ENCODE measurements at regions not wholly inside any gene's neighbourhood (a gene's known extent, or its start where the extent isn't known, plus 50 kb on each side); places are given as distances from the start of the nearest gene placed in this dataset.

DNA sequence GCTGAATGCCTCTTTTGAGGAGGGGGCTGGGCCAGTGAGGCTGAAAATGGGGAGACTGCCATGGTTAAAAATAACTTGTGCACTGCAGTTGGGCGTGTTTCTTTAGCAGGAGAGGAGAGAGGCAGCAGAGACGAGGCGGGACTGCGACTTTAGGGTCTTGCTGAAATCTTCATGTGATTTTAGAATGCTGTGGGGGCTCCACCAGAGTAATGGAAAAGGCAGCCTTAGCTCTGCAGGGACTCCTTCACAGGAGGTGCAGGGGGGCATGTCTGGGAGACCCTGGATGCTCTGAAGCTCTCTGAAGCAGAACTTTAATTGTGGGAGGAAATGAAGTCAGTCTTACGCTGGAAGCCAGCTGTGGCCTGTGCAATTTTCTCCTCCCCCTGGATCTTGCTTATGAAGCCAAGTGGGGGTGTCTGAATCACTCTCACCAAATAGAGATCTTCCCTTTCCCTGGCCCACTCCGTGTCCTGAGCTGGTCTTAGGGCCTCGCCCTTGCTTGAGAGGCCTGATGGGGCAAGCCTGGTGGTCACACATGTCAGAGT, 60.8 kb downstream of the NDUFS5 start:
- peaks cover 5% of the 10 kb centered on the region in 2 donors for H3K4me1 ChIP-seq (ENCODE audit: control insufficient read depth in 2 of 2, insufficient read depth in 2 of 2, low read length in 2 of 2)
- H3K36me3 ChIP-seq (replicated peaks in 1 of 2; ENCODE audit: control extremely low read depth in 1 of 2, control insufficient read depth in 1 of 2, extremely low read depth in 1 of 2, insufficient read depth in 2 of 2, low read length in 1 of 2), result no peaks in the 10 kb centered on the region
- Mint-ChIP-seq H3K9me3 (ENCODE audit: insufficient read depth) (no peaks in the 10 kb centered on the region), H3K4me3 (no peak overlapping the region), H3K27me3 (peaks cover 21% of the 10 kb centered on the region), H3K4me1 (peaks cover 12% of the 10 kb centered on the region), H3K27ac (no peak overlapping the region)
- H2AFZ ChIP-seq (ENCODE audit: insufficient read depth, low read depth, low read length, poor library complexity, severe bottlenecking), result no peak overlapping the region
- DNase-seq (no peak), ATAC-seq (ENCODE audit: low read depth) (no peak)
- H3K9ac ChIP-seq (ENCODE audit: low read length), result no peak overlapping the region
- H4K20me1 ChIP-seq (ENCODE audit: control insufficient read depth, insufficient read depth, low read length, poor library complexity, severe bottlenecking), result no peaks in the 10 kb centered on the region
- TF ChIP-seq EZH2 (IDR thresholded peaks at IDR 0.05; ENCODE audit: borderline replicate concordance, insufficient read depth, low read depth, low read length, poor library complexity, severe bottlenecking), result no peak
- TF ChIP-seq, protein P1, sequence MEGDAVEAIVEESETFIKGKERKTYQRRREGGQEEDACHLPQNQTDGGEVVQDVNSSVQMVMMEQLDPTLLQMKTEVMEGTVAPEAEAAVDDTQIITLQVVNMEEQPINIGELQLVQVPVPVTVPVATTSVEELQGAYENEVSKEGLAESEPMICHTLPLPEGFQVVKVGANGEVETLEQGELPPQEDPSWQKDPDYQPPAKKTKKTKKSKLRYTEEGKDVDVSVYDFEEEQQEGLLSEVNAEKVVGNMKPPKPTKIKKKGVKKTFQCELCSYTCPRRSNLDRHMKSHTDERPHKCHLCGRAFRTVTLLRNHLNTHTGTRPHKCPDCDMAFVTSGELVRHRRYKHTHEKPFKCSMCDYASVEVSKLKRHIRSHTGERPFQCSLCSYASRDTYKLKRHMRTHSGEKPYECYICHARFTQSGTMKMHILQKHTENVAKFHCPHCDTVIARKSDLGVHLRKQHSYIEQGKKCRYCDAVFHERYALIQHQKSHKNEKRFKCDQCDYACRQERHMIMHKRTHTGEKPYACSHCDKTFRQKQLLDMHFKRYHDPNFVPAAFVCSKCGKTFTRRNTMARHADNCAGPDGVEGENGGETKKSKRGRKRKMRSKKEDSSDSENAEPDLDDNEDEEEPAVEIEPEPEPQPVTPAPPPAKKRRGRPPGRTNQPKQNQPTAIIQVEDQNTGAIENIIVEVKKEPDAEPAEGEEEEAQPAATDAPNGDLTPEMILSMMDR (IDR thresholded peaks at IDR 0.05), result no peak
- no peak overlapping the region for H3K27ac ChIP-seq (ENCODE audit: low read length in 2 of 2)
- H3K27me3 ChIP-seq (replicated peaks in 1 of 4; ENCODE audit: control extremely low read depth in 1 of 4, control insufficient read depth in 3 of 4, insufficient read depth in 4 of 4, low read length in 3 of 4), result peaks cover 0 to 18% (median 17%) of the 10 kb centered on the region in 4 experiments
- WGBS (ENCODE audit: insufficient coverage), result 67% methylated on average over 5 of the region's 7 CpGs
- ChIA-PET POLR2A (no interaction called here), CTCF (interaction anchor here (1.3 to 3.8 kb wide), 2 partner anchors 11 to 128 kb away, joined by 3 to 11 read pairs; no protein-coding TSS in a partner anchor)
- H3K9me3 ChIP-seq (ENCODE audit: control extremely low read depth in 1 of 3, control insufficient read depth in 2 of 3, insufficient read depth in 1 of 3, low read length in 2 of 3), result no peaks in the 10 kb centered on the region
- H3K4me3 ChIP-seq (ENCODE audit: control extremely low read depth in 1 of 5, extremely low read depth in 1 of 5, insufficient read depth in 1 of 5, low read depth in 2 of 5, low read length in 4 of 5), result no peak overlapping the region
- intact Hi-C loops (cut with micrococcal nuclease), result no loop called here
- H3K79me2 ChIP-seq (ENCODE audit: control insufficient read depth, insufficient read depth, low read length), result no peaks in the 10 kb centered on the region
- no peak overlapping the region for H3K4me2 ChIP-seq (replicated peaks; ENCODE audit: low read depth, low read length, poor library complexity, severe bottlenecking)

DNA sequence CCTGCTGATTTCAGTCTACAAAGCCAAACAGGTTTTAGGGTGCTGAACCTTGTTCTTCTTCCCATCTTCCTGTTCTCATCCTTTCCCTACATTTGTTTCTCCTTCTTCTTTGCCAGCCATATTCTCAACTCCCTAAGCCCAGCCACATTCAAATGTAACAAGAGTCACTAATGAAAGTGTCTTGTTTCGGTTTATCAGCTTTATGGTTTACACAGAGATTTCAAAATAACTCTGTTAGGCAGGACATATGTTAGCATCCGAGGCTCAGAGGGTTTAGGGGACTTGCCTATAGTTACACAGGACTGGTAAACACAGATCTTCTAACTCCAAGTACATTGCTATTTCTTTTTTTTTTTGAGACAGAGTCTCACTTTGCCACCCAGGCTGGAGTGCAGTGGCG, 61.3 kb downstream of the NDUFS5 start:
- WGBS (ENCODE audit: insufficient coverage), result 40% methylated on average over 1 of the region's 3 CpGs
- H3K27ac Mint-ChIP-seq, result no peak overlapping the region
- no peak overlapping the region for H3K27ac ChIP-seq (ENCODE audit: low read length in 2 of 2)
- no peaks in the 10 kb centered on the region for H3K79me2 ChIP-seq (ENCODE audit: control insufficient read depth, insufficient read depth, low read length)
- no peak overlapping the region for H3K4me3 ChIP-seq (ENCODE audit: control extremely low read depth in 1 of 5, extremely low read depth in 1 of 5, insufficient read depth in 1 of 5, low read depth in 2 of 5, low read length in 4 of 5)
- no peaks in the 10 kb centered on the region for H3K36me3 ChIP-seq (replicated peaks in 1 of 2; ENCODE audit: control extremely low read depth in 1 of 2, control insufficient read depth in 1 of 2, extremely low read depth in 1 of 2, insufficient read depth in 2 of 2, low read length in 1 of 2)
- H3K9me3 ChIP-seq (ENCODE audit: control extremely low read depth in 1 of 3, control insufficient read depth in 2 of 3, insufficient read depth in 1 of 3, low read length in 2 of 3), result no peaks in the 10 kb centered on the region
- no peak overlapping the region for H3K4me3 Mint-ChIP-seq
- DNase-seq (no peak), ATAC-seq (ENCODE audit: low read depth) (no peak)
- H4K20me1 ChIP-seq (ENCODE audit: control insufficient read depth, insufficient read depth, low read length, poor library complexity, severe bottlenecking), result no peaks in the 10 kb centered on the region
- H3K4me2 ChIP-seq (replicated peaks; ENCODE audit: low read depth, low read length, poor library complexity, severe bottlenecking), result no peak overlapping the region
- no peak overlapping the region for H3K9ac ChIP-seq (ENCODE audit: low read length)
- H3K4me1 ChIP-seq (ENCODE audit: control insufficient read depth in 2 of 2, insufficient read depth in 2 of 2, low read length in 2 of 2), result peaks cover 0 to 5% of the 10 kb centered on the region in 2 donors
- ChIA-PET POLR2A (no interaction called here), CTCF (interaction anchor here (1.3 to 3.8 kb wide), 2 partner anchors 11 to 128 kb away, joined by 3 to 11 read pairs; no protein-coding TSS in a partner anchor)
- H3K9me3 Mint-ChIP-seq (ENCODE audit: insufficient read depth), result no peaks in the 10 kb centered on the region
- intact Hi-C loops (cut with micrococcal nuclease), result no loop called here
- TF ChIP-seq, protein P1 (IDR thresholded peaks at IDR 0.05), result no peak
- TF ChIP-seq EZH2 (IDR thresholded peaks at IDR 0.05; ENCODE audit: borderline replicate concordance, insufficient read depth, low read depth, low read length, poor library complexity, severe bottlenecking), result no peak
- peaks cover 0 to 13% (median 13%) of the 10 kb centered on the region in 4 experiments for H3K27me3 ChIP-seq (replicated peaks in 1 of 4; ENCODE audit: control extremely low read depth in 1 of 4, control insufficient read depth in 3 of 4, insufficient read depth in 4 of 4, low read length in 3 of 4)
- H2AFZ ChIP-seq (ENCODE audit: insufficient read depth, low read depth, low read length, poor library complexity, severe bottlenecking), result no peak overlapping the region
- peaks cover 9% of the 10 kb centered on the region for H3K4me1 Mint-ChIP-seq
- H3K27me3 Mint-ChIP-seq, result peaks cover 19% of the 10 kb centered on the region

All from B cell (primary cell).